ENCODE measurements at regions not wholly inside any gene's neighbourhood (a gene's known extent, or its start where the extent isn't known, plus 50 kb on each side); places are given as distances from the start of the nearest gene placed in this dataset.

DNA sequence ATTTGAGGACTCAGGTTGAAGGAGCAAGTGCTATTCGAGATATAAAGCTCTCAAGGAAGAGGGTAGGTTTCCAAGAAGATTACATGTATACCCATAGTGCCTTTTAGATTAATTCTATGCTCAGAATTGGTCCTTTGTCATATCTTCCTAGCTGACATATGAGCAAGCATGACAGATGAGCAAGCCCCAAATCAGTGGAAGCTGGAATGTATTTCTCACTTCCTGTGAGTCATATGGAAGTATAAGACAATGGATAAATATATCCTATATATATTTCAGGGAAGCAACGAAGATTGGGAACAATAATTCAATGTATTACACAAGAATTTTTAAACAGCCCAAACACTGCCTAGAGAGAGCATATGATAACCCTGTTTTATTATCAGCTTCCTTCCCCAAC, 674.1 kb upstream of the ATXN7L3B start:
- no peak for FAIRE-seq
- no peaks in the 10 kb centered on the region for H3K36me3 ChIP-seq (ENCODE audit: control insufficient read depth in 2 of 4, insufficient read depth in 4 of 4, low read length in 3 of 4)
- H3K4me2 ChIP-seq (ENCODE audit: insufficient read depth in 1 of 2, low read depth in 2 of 2, low read length in 2 of 2): no peak overlapping the region
- no peak overlapping the region for H4K91ac ChIP-seq (replicated peaks; ENCODE audit: insufficient read length, low read length)
- 89% methylated on average over 2 of the region's 2 CpGs; no CpG with 5 or more reads in 1 of the 2 experiments for WGBS, 2 experiments (ENCODE audit: extremely low coverage in 1 of 2, insufficient coverage in 1 of 2, insufficient read length in 1 of 2, insufficient replicate concordance in 2 of 2, low coverage in 1 of 2, low lambda C conversion rate in 2 of 2, missing lambda C conversion rate in 1 of 2)
- H3K23ac ChIP-seq (ENCODE audit: insufficient read length): no peak overlapping the region
- CTCF ChIA-PET (ENCODE audit: partially characterized antibody): no interaction called here
- H3K4ac ChIP-seq (replicated peaks; ENCODE audit: insufficient read length, low read depth, low read length): no peak overlapping the region
- H3K9ac ChIP-seq (replicated peaks in 1 of 4; ENCODE audit: extremely low read depth in 1 of 4, low read depth in 3 of 4, low read length in 3 of 4): no peak overlapping the region
- H3K4me3 ChIP-seq (ENCODE audit: extremely low read depth in 1 of 4, insufficient read depth in 2 of 4, low read depth in 3 of 4, low read length in 4 of 4): no peak overlapping the region
- no peak overlapping the region for H2AFZ ChIP-seq (ENCODE audit: low read length)
- no peaks in the 10 kb centered on the region for H3K79me2 ChIP-seq (ENCODE audit: control insufficient read depth in 1 of 2, insufficient read depth in 2 of 2, low read length in 2 of 2)
- H3K14ac ChIP-seq (ENCODE audit: insufficient read length): no peak overlapping the region
- H3K23me2 ChIP-seq (ENCODE audit: low read depth, low read length): no peaks in the 10 kb centered on the region
- no peak overlapping the region for H4K5ac ChIP-seq (ENCODE audit: insufficient read length, low read depth, low read length)
- H3K56ac ChIP-seq (replicated peaks; ENCODE audit: insufficient read length, low read depth, low read length): no peak overlapping the region
- DNase-seq (ENCODE audit: low read depth in 1 of 2, low spot score in 2 of 2): no peak
- no peak overlapping the region for H2BK15ac ChIP-seq (ENCODE audit: low read length)
- no peak overlapping the region for H3K18ac ChIP-seq (ENCODE audit: extremely low read depth, low read length)
- H4K20me1 ChIP-seq (replicated peaks in 1 of 2; ENCODE audit: control insufficient read depth in 1 of 2, insufficient read depth in 2 of 2, low read length in 2 of 2): no peaks in the 10 kb centered on the region
- no peaks in the 10 kb centered on the region for H3K9me3 ChIP-seq (ENCODE audit: insufficient read depth in 2 of 2, low read depth in 1 of 2, low read length in 1 of 2)
- no peak overlapping the region for H2BK12ac ChIP-seq (ENCODE audit: low read depth, low read length)
- no peak overlapping the region for H4K8ac ChIP-seq (ENCODE audit: extremely low read depth, insufficient read depth, low read length)
- no peak overlapping the region for H2BK120ac ChIP-seq (replicated peaks; ENCODE audit: low read depth, low read length)
- POLR2A ChIA-PET (ENCODE audit: partially characterized antibody): no interaction called here
- H3K4me1 ChIP-seq (replicated peaks in 1 of 4; ENCODE audit: control insufficient read depth in 3 of 4, insufficient read depth in 4 of 4, low read length in 3 of 4): no peaks in the 10 kb centered on the region
- H2AK5ac ChIP-seq (ENCODE audit: low read depth, low read length): no peak overlapping the region
- H2BK5ac ChIP-seq (ENCODE audit: low read depth, low read length): no peak overlapping the region
- no peak overlapping the region for H2BK20ac ChIP-seq (ENCODE audit: low read length)
- no peak overlapping the region for H3K27ac ChIP-seq (ENCODE audit: low read depth, low read length)
- H3K27me3 ChIP-seq (replicated peaks in 1 of 4; ENCODE audit: control insufficient read depth in 3 of 4, extremely low read depth in 1 of 4, insufficient read depth in 3 of 4, low read length in 3 of 4): no peaks in the 10 kb centered on the region
- H3K79me1 ChIP-seq (ENCODE audit: low read depth, low read length): no peaks in the 10 kb centered on the region
- no peak for TF ChIP-seq HDAC2 (IDR thresholded peaks at IDR 0.05; ENCODE audit: borderline replicate concordance in 1 of 2, low read depth in 2 of 2, low read length in 2 of 2)
- TF ChIP-seq, protein P1, sequence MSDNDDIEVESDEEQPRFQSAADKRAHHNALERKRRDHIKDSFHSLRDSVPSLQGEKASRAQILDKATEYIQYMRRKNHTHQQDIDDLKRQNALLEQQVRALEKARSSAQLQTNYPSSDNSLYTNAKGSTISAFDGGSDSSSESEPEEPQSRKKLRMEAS (IDR thresholded peaks at IDR 0.05): no peak
- no peak for TF ChIP-seq HDAC6 (IDR thresholded peaks at IDR 0.05; ENCODE audit: low read depth, low read length)
- TF ChIP-seq CREB1 (IDR thresholded peaks at IDR 0.05): no peak
- TF ChIP-seq JUND (IDR thresholded peaks at IDR 0.05; ENCODE audit: low read length): no peak
- TF ChIP-seq RAD21 (IDR thresholded peaks at IDR 0.05 in 1 of 2, conservative IDR thresholded peaks at IDR 0.05 in 1 of 2; ENCODE audit: low read depth in 2 of 2, low read length in 2 of 2): no peak
- TF ChIP-seq SP1 (IDR thresholded peaks at IDR 0.05; ENCODE audit: low read depth, low read length): no peak
- TF ChIP-seq EZH2 (IDR thresholded peaks at IDR 0.05; ENCODE audit: low read depth, low read length, severe bottlenecking): no peak
- TF ChIP-seq SIRT6 (IDR thresholded peaks at IDR 0.05; ENCODE audit: low read length): no peak
- no peak for TF ChIP-seq GABPA (IDR thresholded peaks at IDR 0.05; ENCODE audit: borderline replicate concordance, insufficient read depth, low read length)
- TF ChIP-seq CEBPB (IDR thresholded peaks at IDR 0.05; ENCODE audit: low read depth, low read length): no peak
- no peak for TF ChIP-seq RFX5 (IDR thresholded peaks at IDR 0.05; ENCODE audit: borderline replicate concordance, low read depth, low read length)
- no peak for TF ChIP-seq BACH1 (IDR thresholded peaks at IDR 0.05; ENCODE audit: low read length)
- no peak for TF ChIP-seq CBX8 (IDR thresholded peaks at IDR 0.05; ENCODE audit: borderline replicate concordance, low read depth, low read length)
- no peak for TF ChIP-seq CTBP2 (IDR thresholded peaks at IDR 0.05; ENCODE audit: borderline replicate concordance, insufficient read depth, insufficient read length, low read length)
- TF ChIP-seq BRCA1 (IDR thresholded peaks at IDR 0.05; ENCODE audit: low read depth, low read length): no peak

All from H1 (cell line).